Prostate gland (tissue), 2 donors: ENCODE measurements at regions not wholly inside any gene's neighbourhood (a gene's known extent, or its start where the extent isn't known, plus 50 kb on each side); places are given as distances from the start of the nearest gene placed in this dataset.

Source experiments
- CTCF ChIP-seq, 4 experiments: fragments of 200-600 bp in 2 of 4; fragments of 450-650 bp in 2 of 4; sonication (generic) in 2 of 4; IDR thresholded peaks; 1 replicate in 3 of 4; 2 replicates in 1 of 4; pipeline ENCODE4 v1.5.1; 2016 to 2019; ENCODE audit warnings: antibody characterized with exemption in 4 of 4, mild to moderate bottlenecking in 2 of 4, moderate library complexity in 2 of 4
- POLR2A ChIP-seq: fragments of 450-650 bp; IDR thresholded peaks from one replicate; pipeline ENCODE4 v1.6.1; 2016; ENCODE audit warnings: antibody characterized with exemption, mild to moderate bottlenecking
- POLR2AphosphoS5 ChIP-seq: sonication (generic); formaldehyde crosslinking; IDR thresholded peaks from one replicate; pipeline ENCODE4 v1.6.1; 2017; ENCODE audit warnings: antibody characterized with exemption

- TF ChIP-seq POLR2AphosphoS5 (no peak), CTCF (IDR thresholded peaks at IDR 0.05) (no peak), POLR2A (no peak)
Measured at GRCh38 chr13:37395544-37395943, 203.0 kb downstream of the POSTN start.
